HFFc6 (cell line): ENCODE measurements at regions not wholly inside any gene's neighbourhood (a gene's known extent, or its start where the extent isn't known, plus 50 kb on each side); places are given as distances from the start of the nearest gene placed in this dataset.

Experiments
- DNase-seq: peaks from one replicate; pipeline ENCODE4 v3.0.0-alpha.2; 2018
- H3K27ac Mint-ChIP-seq: 2 replicates; pipeline ENCODE4 v1.8.0; 2020; ENCODE audit warnings: mild to moderate bottlenecking, mixed read lengths
- H3K27me3 Mint-ChIP-seq: 2 replicates; pipeline ENCODE4 v1.8.0; 2021; ENCODE audit warnings: mild to moderate bottlenecking, moderate library complexity, mixed read lengths; ENCODE audit not compliant: insufficient read depth
- H3K36me3 Mint-ChIP-seq: 2 replicates; pipeline ENCODE4 v1.8.0; 2021; ENCODE audit warnings: low read depth, mixed read lengths
- H3K4me1 Mint-ChIP-seq: 2 replicates; pipeline ENCODE4 v1.8.0; 2020; ENCODE audit warnings: low read depth, mixed read lengths
- H3K4me3 Mint-ChIP-seq: 2 replicates; pipeline ENCODE4 v1.8.0; 2020; ENCODE audit warnings: mild to moderate bottlenecking, moderate library complexity, mixed read lengths
- H3K9me3 Mint-ChIP-seq: 2 replicates; pipeline ENCODE4 v1.8.0; 2020; ENCODE audit warnings: mild to moderate bottlenecking, mixed read lengths
- TF ChIP-seq, protein P1 (sequence below): fragments of 200-600 bp; sonication (generic); IDR thresholded peaks from 2 replicates; pipeline ENCODE4 v1.5.0; 2021; ENCODE audit warnings: antibody characterized with exemption, mild to moderate bottlenecking

GRCh38 chr2:234258562-234259141 is 208.2 kb downstream of the SPP2 start:
- H3K27ac Mint-ChIP-seq, result peak overlapping the region; percentile 84
- no peaks in the 10 kb centered on the region; the same call in 1 of the 2 replicates for H3K36me3 Mint-ChIP-seq
- peaks cover 45% of the 10 kb centered on the region for H3K4me1 Mint-ChIP-seq
- H3K9me3 Mint-ChIP-seq, result no peaks in the 10 kb centered on the region
- peak overlapping the region; percentile 73 for H3K4me3 Mint-ChIP-seq
- no peaks in the 10 kb centered on the region; the same call in none of the 2 replicates for H3K27me3 Mint-ChIP-seq
- TF ChIP-seq, protein P1, sequence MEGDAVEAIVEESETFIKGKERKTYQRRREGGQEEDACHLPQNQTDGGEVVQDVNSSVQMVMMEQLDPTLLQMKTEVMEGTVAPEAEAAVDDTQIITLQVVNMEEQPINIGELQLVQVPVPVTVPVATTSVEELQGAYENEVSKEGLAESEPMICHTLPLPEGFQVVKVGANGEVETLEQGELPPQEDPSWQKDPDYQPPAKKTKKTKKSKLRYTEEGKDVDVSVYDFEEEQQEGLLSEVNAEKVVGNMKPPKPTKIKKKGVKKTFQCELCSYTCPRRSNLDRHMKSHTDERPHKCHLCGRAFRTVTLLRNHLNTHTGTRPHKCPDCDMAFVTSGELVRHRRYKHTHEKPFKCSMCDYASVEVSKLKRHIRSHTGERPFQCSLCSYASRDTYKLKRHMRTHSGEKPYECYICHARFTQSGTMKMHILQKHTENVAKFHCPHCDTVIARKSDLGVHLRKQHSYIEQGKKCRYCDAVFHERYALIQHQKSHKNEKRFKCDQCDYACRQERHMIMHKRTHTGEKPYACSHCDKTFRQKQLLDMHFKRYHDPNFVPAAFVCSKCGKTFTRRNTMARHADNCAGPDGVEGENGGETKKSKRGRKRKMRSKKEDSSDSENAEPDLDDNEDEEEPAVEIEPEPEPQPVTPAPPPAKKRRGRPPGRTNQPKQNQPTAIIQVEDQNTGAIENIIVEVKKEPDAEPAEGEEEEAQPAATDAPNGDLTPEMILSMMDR, result no peak
- peak; percentile 68 for DNase-seq

GRCh38 chr2:234257859-234258561 is 207.5 kb downstream of the SPP2 start:
- Mint-ChIP-seq H3K9me3 (no peaks in the 10 kb centered on the region), H3K4me1 (peaks cover 46% of the 10 kb centered on the region), H3K27me3 (no peaks in the 10 kb centered on the region; the same call in none of the 2 replicates), H3K36me3 (no peaks in the 10 kb centered on the region; the same call in 1 of the 2 replicates), H3K27ac (peak overlapping the region; percentile 84), H3K4me3 (peak overlapping the region; percentile 73)
- TF ChIP-seq, protein P1, result peak; percentile 87
- DNase-seq, result peak; percentile 97

DNA sequence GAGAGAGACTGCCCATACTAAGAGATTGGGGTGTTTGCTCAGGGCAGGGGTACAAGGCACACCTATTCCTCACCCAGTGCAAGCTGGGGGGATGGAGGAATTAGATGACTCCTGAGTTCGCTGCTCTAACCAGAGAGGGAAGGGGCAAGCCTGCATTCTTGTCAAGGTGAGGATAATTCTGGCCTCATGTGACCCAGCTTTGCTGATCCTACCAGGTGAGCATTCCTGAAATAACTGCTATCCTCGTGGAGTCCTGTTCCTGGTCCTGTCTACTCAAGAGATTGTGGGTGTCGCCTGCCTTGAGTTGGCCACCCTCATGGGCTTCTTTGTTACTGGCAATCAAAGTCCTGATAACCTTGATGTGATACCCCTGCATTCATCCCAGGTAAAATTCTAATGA is 206.0 kb downstream of the SPP2 start:
- Mint-ChIP-seq H3K36me3 (no peaks in the 10 kb centered on the region; the same call in 1 of the 2 replicates), H3K4me3 (no peak overlapping the region), H3K9me3 (no peaks in the 10 kb centered on the region), H3K4me1 (peaks cover 61% of the 10 kb centered on the region), H3K27me3 (no peaks in the 10 kb centered on the region; the same call in none of the 2 replicates), H3K27ac (no peak overlapping the region)
- DNase-seq, result no peak
- TF ChIP-seq, protein P1, result no peak

GRCh38 chr2:234254783-234255521 is 204.4 kb downstream of the SPP2 start:
- TF ChIP-seq, protein P1, result no peak
- Mint-ChIP-seq H3K4me1 (peaks cover 76% of the 10 kb centered on the region), H3K4me3 (no peak overlapping the region), H3K27me3 (no peaks in the 10 kb centered on the region; the same call in none of the 2 replicates), H3K27ac (peak overlapping the region; percentile 30), H3K9me3 (no peaks in the 10 kb centered on the region), H3K36me3 (no peaks in the 10 kb centered on the region; the same call in 1 of the 2 replicates)
- DNase-seq, result peak; percentile 50

GRCh38 chr2:234252772-234253171 is 202.3 kb downstream of the SPP2 start:
- peaks cover 73% of the 10 kb centered on the region for H3K4me1 Mint-ChIP-seq
- no peak overlapping the region; the same call in 1 of the 2 replicates for H3K4me3 Mint-ChIP-seq
- TF ChIP-seq, protein P1, result no peak
- no peaks in the 10 kb centered on the region; the same call in 1 of the 2 replicates for H3K36me3 Mint-ChIP-seq
- H3K27ac Mint-ChIP-seq, result no peak overlapping the region; the same call in 1 of the 2 replicates
- DNase-seq, result no peak
- H3K9me3 Mint-ChIP-seq, result no peaks in the 10 kb centered on the region
- H3K27me3 Mint-ChIP-seq, result no peaks in the 10 kb centered on the region; the same call in 1 of the 2 replicates
